ENCODE measurements at regions not wholly inside any gene's neighbourhood (a gene's known extent, or its start where the extent isn't known, plus 50 kb on each side); places are given as distances from the start of the nearest gene placed in this dataset.

GRCh38 chrX:79078114-79078513 is 66.4 kb upstream of the GPR174 start:
- TF ChIP-seq CTCF (IDR thresholded peaks at IDR 0.05; ENCODE audit: low read depth, low read length) = no peak
- TF ChIP-seq EZH2phosphoT487 (IDR thresholded peaks at IDR 0.05; ENCODE audit: low read depth) = no peak

Data from OCI-LY3 (cell line).